ENCODE measurements at regions not wholly inside any gene's neighbourhood (a gene's known extent, or its start where the extent isn't known, plus 50 kb on each side); places are given as distances from the start of the nearest gene placed in this dataset.
"Not testable (repeated sequence)": the region's sequence is repeated elsewhere in the genome, so short reads cannot be mapped to it uniquely, and the experiment has no call there.

- ATAC-seq: no peak
- DNase-seq: no peak
These were observed 449.2 kb downstream of the SIPA1L2 start for GRCh38 chr1:232180779-232181136.

GRCh38 chr1:232179896-232180778 lies 449.8 kb downstream of the SIPA1L2 start:
- DNase-seq (no peak), ATAC-seq (no peak)
- intact Hi-C loops (cut with micrococcal nuclease): no loop called here

More at GRCh38 chr1:232180779-232181136, 449.2 kb downstream of the SIPA1L2 start:
- intact Hi-C loops (cut with micrococcal nuclease): no loop called here

- intact Hi-C loops (cut with micrococcal nuclease): no loop called here
- ATAC-seq: no peak
- DNase-seq: no peak
These were observed 451.7 kb downstream of the SIPA1L2 start for GRCh38 chr1:232178191-232178590.

GRCh38 chr1:232177438-232177837 lies 452.5 kb downstream of the SIPA1L2 start:
- ATAC-seq: no peak
- intact Hi-C loops (cut with micrococcal nuclease): no loop called here
- no peak for DNase-seq

GRCh38 chr1:232176222-232176621 lies 453.7 kb downstream of the SIPA1L2 start:
- ATAC-seq (no peak), DNase-seq (no peak)
- intact Hi-C loops (cut with micrococcal nuclease): no loop called here

DNA sequence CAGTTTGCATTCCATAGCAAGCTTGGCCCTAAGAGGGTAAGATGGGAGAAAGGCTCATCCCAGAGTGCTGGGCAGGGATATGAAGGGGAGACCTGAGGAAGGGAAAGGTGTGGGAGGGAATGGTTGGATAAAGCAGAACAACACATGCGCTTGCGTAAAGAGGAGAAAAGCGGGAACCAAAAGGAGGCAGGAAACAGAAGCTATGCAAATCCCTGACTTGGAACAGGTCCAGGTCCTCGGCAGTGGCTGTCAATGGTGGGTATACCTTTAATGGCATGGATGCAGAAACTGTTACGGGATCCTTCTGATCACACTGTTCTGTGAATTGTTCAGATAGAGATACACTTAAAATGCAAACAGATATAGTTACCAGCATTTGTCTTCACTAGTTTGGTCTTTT lies 455.6 kb downstream of the SIPA1L2 start:
- DNase-seq: no peak
- ATAC-seq: no peak
- intact Hi-C loops (cut with micrococcal nuclease): no loop called here

DNA sequence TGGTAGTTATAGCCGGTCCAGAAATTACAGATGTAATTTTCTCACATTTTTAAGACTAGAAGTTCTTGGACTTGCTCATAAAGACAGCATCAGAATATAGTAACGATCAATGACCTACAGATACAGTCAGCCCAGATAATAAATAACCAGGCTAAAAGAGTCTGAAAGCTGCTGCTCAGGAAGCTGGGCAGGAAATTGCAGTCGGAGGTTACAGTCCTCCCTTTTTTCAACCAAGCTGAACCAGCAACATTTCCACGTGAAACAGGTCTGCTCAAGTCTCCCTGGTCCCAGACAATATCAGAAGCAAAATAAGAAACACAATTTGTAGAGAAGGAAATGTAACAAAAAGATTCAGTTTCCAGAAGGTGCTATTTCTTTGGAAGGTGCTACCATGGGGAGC lies 457.4 kb downstream of the SIPA1L2 start:
- ATAC-seq: no peak
- intact Hi-C loops (cut with micrococcal nuclease): no loop called here
- DNase-seq: no peak

DNA sequence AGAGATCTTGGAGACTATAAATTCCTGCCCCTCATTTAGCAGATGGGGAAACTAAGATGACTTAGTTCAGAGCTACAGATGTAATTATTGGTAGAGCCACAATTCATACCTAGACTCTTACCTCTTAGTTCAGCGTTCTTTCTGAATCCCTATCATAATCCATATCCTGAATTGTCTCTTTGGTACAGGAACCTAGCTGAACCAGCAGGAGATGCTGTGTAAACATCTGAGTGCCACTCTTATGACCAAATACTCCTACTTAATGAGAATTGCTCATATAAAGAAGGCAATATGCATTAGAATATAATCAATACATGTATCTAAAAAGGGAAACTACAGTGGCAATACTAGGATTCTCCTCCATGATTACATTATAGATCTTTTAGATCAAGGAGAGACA lies 459.0 kb downstream of the SIPA1L2 start:
- ATAC-seq (no peak), DNase-seq (no peak)
- intact Hi-C loops (cut with micrococcal nuclease): no loop called here

DNA sequence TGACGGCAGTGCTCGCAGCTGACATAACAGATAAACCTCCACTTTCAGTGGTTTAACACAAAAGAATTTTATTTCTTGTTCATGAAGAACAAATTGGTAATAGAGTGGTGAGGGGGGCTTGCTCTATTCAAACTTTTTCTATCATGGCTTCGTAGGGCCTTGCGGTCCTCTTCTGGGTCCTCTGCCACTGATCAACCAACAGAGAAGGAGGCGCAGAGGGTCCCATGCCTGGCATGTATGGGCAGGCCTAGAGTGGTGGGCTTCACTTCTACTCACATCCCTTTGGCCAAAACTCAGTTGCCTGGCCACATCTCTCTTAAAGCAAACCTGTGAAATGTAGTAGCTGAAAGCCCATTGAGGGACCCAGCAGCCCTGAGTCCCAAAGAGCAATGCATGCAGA lies 460.5 kb downstream of the SIPA1L2 start:
- intact Hi-C loops (cut with micrococcal nuclease): no loop called here
- ATAC-seq (no peak), DNase-seq (no peak)

- intact Hi-C loops (cut with micrococcal nuclease): no loop called here
- DNase-seq: no peak
- no peak for ATAC-seq
These were observed 461.4 kb downstream of the SIPA1L2 start for GRCh38 chr1:232168508-232168907.

- intact Hi-C loops (cut with micrococcal nuclease): no loop called here
- DNase-seq (no peak), ATAC-seq (no peak)
These were observed 463.0 kb downstream of the SIPA1L2 start for GRCh38 chr1:232166942-232167341.

DNA sequence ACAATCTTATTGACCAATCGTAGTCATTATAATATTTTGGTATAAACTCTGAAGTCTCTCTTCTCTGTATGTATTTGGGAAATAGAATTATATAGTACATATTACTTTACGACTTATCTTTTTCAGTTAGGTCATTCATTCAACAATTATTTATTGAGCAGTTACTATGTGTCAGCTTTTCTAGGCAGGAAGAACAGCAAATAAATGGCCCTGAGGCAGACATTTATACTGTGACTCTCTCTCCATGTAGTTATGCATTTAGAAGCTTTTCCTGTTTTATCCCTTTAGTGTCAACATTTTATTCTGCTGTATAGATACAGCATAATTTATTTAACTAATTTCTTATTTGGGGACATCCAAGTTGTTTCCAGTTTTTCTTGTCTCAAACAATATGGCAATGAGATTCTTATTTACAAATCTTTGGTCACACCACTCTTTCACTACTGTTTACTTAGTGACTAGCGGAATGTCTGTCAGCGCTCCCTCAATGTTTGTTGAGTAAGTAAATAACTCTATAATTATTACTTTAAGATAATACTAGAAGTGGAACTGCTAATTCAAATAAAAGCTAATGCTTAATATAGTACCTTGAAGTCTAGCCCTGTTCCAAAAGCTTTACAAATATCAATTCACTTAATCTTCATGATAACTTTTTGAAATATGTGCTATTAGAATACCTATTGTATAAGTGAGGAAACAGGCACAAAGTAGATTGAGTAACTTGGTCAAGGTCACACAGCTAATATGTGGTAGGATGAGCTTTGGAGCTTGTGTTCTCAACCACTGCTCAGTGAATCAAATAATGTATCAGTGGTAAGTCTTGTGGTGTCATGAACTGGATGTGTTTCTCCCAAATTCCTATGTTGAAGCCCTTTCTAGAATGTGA lies 465.6 kb downstream of the SIPA1L2 start:
- no peak for DNase-seq
- intact Hi-C loops (cut with micrococcal nuclease): no loop called here
- no peak for ATAC-seq

DNA sequence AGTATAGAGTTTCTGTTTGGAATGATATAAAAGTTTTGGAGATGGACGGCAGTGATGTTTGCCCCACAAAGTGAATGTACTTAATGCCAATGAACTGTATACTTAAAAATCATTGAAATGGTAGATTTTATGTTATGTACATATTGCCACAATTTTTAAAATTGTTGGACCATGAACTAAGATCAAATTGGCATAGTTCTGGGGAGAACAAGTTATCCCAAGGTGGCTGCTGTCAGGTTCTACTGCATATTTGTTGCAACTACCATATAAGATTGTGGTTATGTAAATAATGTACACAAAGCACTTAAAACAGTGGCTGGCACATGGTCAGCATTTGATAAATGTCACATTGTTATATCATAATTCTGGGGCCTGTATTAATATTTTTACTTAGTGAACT lies 466.4 kb downstream of the SIPA1L2 start:
- intact Hi-C loops (cut with micrococcal nuclease): no loop called here
- ATAC-seq: no peak
- DNase-seq: no peak

- DNase-seq: no peak
- ATAC-seq: no peak
- intact Hi-C loops (cut with micrococcal nuclease): no loop called here
These were observed 467.9 kb downstream of the SIPA1L2 start for GRCh38 chr1:232162001-232162400.

DNA sequence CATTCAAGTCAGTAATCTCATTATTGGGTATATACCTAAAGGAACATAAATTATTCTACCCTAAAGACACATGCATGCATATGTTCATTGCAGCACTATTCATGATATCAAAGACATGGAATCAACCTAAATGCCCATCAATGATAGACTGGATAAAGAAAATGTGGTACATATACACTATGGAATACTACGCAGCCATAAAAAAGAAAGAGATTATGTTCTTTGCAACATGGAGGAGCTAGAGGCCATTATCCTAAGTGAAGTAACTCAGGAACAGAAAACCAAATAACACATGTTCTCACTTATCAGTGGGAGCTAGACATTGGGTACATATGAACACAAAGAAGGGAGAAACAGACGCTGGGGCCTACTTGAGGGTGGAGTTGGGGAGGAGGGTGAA lies 471.4 kb downstream of the SIPA1L2 start:
- DNase-seq; ATAC-seq; intact Hi-C loops (cut with micrococcal nuclease): not testable (repeated sequence)

DNA sequence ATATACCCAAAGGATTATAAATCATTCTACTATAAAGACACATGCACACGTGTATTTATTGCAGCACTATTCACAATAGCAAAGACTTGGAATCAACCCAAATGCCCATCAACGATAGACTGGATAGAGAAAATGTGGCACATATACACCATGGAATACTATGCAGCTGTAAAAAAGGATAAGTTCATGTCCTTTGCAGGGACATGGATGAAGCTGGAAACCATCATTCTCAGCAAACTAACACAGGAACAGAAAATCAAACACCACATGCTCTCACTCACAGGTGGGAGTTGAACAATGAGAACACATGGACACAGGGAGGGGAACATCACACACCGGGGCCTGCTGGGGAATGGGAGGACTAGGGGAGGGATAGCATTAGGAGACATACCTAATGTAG lies 473.9 kb downstream of the SIPA1L2 start:
- ATAC-seq; intact Hi-C loops (cut with micrococcal nuclease); DNase-seq: not testable (repeated sequence)

DNA sequence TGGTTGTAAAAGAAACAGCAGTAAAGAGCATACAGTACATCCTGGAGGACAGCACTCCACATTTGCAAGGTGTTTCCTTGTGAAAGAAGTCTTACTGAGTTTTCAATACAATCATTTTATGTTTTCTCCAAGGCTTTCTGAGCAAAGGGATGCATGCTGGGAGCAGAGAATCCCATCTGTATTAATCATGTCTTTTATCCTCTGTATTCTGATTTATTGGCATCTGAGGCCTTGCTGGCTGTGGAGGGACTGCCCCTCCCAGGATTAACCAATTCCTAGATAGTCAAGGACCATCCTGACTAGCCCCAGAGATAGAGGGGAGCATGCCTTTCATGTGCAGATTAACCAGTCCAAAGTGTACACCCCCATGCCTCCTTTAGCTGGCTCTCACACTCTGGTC lies 476.3 kb downstream of the SIPA1L2 start:
- no peak for ATAC-seq
- intact Hi-C loops (cut with micrococcal nuclease): no loop called here
- no peak for DNase-seq

GRCh38 chr1:232150770-232151548 lies 479.0 kb downstream of the SIPA1L2 start:
- intact Hi-C loops (cut with micrococcal nuclease): no loop called here
- ATAC-seq (no peak), DNase-seq (no peak)

DNA sequence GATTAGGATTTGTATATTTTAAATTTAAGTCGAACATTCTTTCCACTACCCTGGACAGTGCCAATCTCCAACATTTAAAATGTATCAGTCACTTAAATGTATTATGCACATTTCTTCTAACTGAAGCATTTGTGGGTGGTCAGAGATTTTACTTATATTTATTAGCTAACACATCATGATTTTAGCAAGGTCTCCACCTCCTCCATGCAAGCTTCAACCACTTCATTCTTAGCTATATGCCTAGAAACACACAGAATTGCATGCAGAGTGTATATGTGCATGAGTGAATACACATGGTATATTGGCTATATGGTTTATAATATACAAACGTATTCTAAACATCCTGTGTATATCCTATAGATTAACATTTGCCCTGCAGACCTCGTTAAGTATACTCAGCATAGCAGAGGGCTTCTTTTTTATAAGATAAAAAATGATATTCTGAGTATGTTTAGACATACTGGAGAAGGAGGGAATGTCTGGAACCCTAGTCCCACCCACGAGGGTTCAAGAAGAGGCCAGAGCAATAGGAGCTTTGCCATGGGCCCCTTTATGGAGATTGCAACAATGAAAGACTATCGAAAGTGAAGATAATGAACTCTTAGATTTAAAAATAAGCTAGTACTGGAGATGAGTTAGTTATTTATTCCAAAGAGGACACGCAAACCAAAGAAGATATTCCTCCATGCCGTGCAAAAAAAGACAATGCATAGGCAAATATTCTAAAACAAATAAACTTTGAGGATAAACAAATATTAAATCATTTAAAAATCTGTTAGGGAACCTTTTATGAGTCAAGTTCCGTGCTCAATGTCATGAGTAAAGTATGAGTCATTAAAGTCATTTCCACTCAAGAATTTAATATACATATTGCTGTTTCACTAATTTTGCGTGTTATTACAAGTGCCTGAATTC lies 480.4 kb downstream of the SIPA1L2 start:
- DNase-seq (no peak), ATAC-seq (no peak)
- intact Hi-C loops (cut with micrococcal nuclease): no loop called here

Measured in left ventricle myocardium superior (tissue), 1 donor.